HuH-7.5 (cell line): ENCODE measurements at regions not wholly inside any gene's neighbourhood (a gene's known extent, or its start where the extent isn't known, plus 50 kb on each side); places are given as distances from the start of the nearest gene placed in this dataset.

Source experiments
- DNase-seq: peaks from one replicate; pipeline ENCODE4 v3.0.0; 2011; ENCODE audit warnings: low spot score

GRCh38 chr20:9919271-9920014 lies 80.6 kb upstream of the PAK5 start:
- DNase-seq = no peak

GRCh38 chr20:9918348-9918747 lies 79.5 kb upstream of the PAK5 start:
- no peak for DNase-seq

- DNase-seq = no peak
These were observed 77.9 kb upstream of the PAK5 start for GRCh38 chr20:9916761-9917160.

GRCh38 chr20:9912858-9913434 lies 74.1 kb upstream of the PAK5 start:
- peak; percentile 12 for DNase-seq

- no peak for DNase-seq
These were observed 73.4 kb upstream of the PAK5 start for GRCh38 chr20:9912290-9912689.

- no peak for DNase-seq
These were observed 72.6 kb upstream of the PAK5 start for GRCh38 chr20:9911519-9911918.

- no peak for DNase-seq
These were observed 70.3 kb upstream of the PAK5 start for GRCh38 chr20:9909167-9909566.

- no peak for DNase-seq
These were observed 64.3 kb upstream of the PAK5 start for GRCh38 chr20:9903048-9903655.

GRCh38 chr20:9889270-9889981 lies 50.5 kb upstream of the PAK5 start:
- no peak for DNase-seq
